ENCODE measurements at regions not wholly inside any gene's neighbourhood (a gene's known extent, or its start where the extent isn't known, plus 50 kb on each side); places are given as distances from the start of the nearest gene placed in this dataset.

DNA sequence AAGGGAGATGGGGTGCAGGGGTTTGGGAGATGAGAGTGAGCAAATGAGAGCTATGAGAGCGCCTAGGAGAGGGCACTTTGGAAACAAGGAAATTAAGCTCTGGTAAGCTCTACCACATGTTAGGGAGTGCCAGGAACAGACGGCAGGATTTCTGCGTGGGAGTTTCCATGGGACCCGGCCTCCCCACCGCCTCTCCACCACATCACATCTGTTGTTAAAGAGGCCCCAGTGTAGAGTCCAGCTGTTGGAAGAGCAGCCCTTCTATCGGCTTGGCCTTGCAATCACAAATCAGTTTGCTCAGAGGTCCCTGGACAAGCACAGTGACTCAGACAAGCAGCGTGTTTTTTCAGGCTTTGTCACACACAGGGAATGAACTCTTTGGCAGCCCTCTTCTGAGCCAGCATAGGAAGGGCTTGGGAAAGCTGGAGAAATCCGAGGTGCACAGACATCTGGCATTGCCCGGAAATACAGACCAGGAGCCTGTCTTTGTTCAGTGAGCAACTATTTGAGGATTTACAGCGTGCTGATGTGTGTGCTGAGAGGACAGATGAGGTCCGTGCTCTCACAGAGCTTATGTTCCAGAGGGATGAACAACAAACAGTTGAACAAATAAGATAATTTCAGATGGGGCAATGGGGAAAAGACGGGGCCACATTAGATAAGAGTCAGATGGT, 370.6 kb upstream of the PROK2 start:
- no peak for DNase-seq
- Mint-ChIP-seq H3K9me3 (peaks cover 0 to 2% of the 10 kb centered on the region in 2 donors), H3K4me3 (no peak overlapping the region), H3K36me3 (no peaks in the 10 kb centered on the region), H3K27me3 (ENCODE audit: low read depth in 2 of 2) (peaks cover 0 to 5% of the 10 kb centered on the region in 2 donors), H3K27ac (no peak overlapping the region), H3K4me1 (no peaks in the 10 kb centered on the region)
- intact Hi-C loops (cut with micrococcal nuclease), result no loop called here
- Histone ChIP-seq H3K36me3 (ENCODE audit: control insufficient read depth, insufficient read depth, low read length) (no peaks in the 10 kb centered on the region), H3K4me1 (ENCODE audit: control insufficient read depth, insufficient read depth, low read length) (no peaks in the 10 kb centered on the region), H3K27me3 (ENCODE audit: control insufficient read depth, insufficient read depth, low read length) (no peaks in the 10 kb centered on the region), H3K4me3 (ENCODE audit: low read length) (no peak overlapping the region), H3K27ac (ENCODE audit: low read length) (no peak overlapping the region), H3K9me3 (ENCODE audit: control insufficient read depth, insufficient read depth, low read length) (peaks cover 2% of the 10 kb centered on the region)
- ATAC-seq, result no peak
- no peak for TF ChIP-seq CTCF (IDR thresholded peaks at IDR 0.05)
- 92% methylated on average over 12 of the region's 12 CpGs for WGBS (ENCODE audit: insufficient coverage)

DNA sequence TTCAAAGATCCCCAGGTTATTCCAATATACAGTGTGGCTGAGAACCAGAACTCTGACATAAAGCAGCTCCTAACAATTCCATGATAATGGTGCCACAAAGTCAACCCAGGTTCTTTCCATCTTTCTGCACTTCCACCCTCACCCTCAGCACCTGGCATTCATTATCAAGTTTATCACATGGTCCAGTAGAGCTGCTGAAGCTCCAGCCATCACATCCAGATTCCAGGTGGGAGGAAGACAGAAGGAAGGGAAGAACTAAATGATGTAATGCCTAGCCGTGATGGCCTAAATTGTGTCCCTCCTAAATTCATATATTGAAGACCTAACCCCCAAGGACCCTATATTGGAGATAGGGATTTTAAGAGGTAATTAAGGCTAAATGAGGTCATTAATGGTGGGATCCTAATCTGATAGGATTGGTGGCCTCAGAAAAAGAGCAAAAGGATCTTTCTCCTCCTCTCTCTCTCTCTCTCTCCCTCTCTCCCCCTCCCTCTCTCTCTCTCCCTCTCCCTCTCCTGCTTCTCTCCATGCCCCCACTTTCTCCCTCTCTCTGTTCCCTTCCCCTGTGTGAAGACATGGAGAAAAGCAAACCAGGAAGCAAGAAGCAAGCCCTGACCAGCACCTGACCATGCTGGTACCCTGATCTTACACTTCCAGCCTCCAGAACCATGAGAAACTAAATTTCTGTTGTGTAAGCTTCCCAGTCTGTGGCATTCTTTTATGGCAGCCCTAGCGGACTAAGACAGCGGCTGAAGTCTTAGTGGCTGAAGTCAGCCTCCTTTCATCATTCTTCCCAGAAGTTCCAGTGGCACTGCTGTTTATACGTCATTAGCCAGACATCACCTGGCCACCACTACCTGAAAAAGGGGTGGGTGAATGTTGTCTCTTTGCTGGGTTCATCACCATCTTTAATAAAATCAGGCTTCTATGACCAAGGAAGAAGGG, 369.7 kb upstream of the PROK2 start:
- Histone ChIP-seq H3K36me3 (ENCODE audit: control insufficient read depth, insufficient read depth, low read length) (no peaks in the 10 kb centered on the region), H3K27ac (ENCODE audit: low read length) (no peak overlapping the region), H3K4me3 (ENCODE audit: low read length) (no peak overlapping the region), H3K27me3 (ENCODE audit: control insufficient read depth, insufficient read depth, low read length) (no peaks in the 10 kb centered on the region), H3K4me1 (ENCODE audit: control insufficient read depth, insufficient read depth, low read length) (no peaks in the 10 kb centered on the region), H3K9me3 (ENCODE audit: control insufficient read depth, insufficient read depth, low read length) (peaks cover 2% of the 10 kb centered on the region)
- no peak overlapping the region for H3K4me3 Mint-ChIP-seq
- 99% methylated on average over 3 of the region's 4 CpGs for WGBS (ENCODE audit: insufficient coverage)
- no peaks in the 10 kb centered on the region for H3K36me3 Mint-ChIP-seq
- no peaks in the 10 kb centered on the region for H3K4me1 Mint-ChIP-seq
- H3K27me3 Mint-ChIP-seq (ENCODE audit: low read depth in 2 of 2), result peaks cover 0 to 2% of the 10 kb centered on the region in 2 donors
- DNase-seq, result no peak
- intact Hi-C loops (cut with micrococcal nuclease), result no loop called here
- H3K27ac Mint-ChIP-seq, result no peak overlapping the region
- no peak for ATAC-seq
- peaks cover 0 to 2% of the 10 kb centered on the region in 2 donors for H3K9me3 Mint-ChIP-seq
- TF ChIP-seq CTCF (IDR thresholded peaks at IDR 0.05), result no peak

DNA sequence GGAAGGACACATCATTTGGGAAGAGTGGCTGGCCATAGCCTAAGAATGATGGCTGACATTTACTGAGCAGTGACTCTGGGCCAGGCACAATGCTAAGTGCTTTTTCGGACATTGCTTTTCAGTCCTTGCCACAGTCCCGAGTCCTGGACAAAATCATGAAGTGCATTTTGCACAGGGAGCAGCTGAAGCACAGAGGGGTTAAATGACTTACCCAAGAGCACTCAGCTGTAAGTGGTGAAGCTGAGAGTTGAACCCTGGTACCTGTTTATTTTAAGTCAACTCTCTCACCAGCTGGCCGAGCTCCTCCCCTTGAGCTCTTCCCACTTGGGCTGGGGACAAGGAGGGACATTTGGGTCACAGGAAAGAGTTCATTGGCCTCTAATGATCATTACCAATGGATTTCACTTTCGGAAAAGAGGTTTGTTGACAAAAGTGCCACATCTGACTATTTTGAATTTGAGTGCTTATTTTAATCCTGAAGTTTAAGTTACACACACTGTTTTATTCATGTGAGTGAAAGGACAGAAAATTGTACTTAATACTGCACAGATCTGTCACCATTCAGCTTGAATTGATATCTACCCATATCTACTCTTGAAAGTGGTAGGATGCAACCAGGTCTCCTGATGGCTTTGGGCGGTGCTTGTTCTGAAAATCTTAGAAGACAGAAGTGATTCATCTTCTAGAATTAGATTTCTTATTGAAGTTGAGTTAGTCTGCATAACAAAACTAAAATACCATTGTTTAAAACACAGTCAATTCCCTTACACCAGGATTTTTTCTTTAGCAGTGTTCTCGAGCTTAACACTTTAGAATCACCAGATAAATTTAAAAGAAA, 368.7 kb upstream of the PROK2 start:
- no peak overlapping the region for H3K27ac ChIP-seq (ENCODE audit: low read length)
- peaks cover 2% of the 10 kb centered on the region for H3K9me3 ChIP-seq (ENCODE audit: control insufficient read depth, insufficient read depth, low read length)
- Mint-ChIP-seq H3K27ac (no peak overlapping the region), H3K9me3 (peaks cover 0 to 2% of the 10 kb centered on the region in 2 donors), H3K4me3 (no peak overlapping the region), H3K36me3 (no peaks in the 10 kb centered on the region), H3K4me1 (no peaks in the 10 kb centered on the region), H3K27me3 (ENCODE audit: low read depth in 2 of 2) (peaks cover 0 to 2% of the 10 kb centered on the region in 2 donors)
- DNase-seq, result no peak
- no peak for TF ChIP-seq CTCF (IDR thresholded peaks at IDR 0.05)
- no peaks in the 10 kb centered on the region for H3K36me3 ChIP-seq (ENCODE audit: control insufficient read depth, insufficient read depth, low read length)
- no peaks in the 10 kb centered on the region for H3K4me1 ChIP-seq (ENCODE audit: control insufficient read depth, insufficient read depth, low read length)
- no peaks in the 10 kb centered on the region for H3K27me3 ChIP-seq (ENCODE audit: control insufficient read depth, insufficient read depth, low read length)
- WGBS (ENCODE audit: insufficient coverage), result 82% methylated on average over 5 of the region's 6 CpGs
- H3K4me3 ChIP-seq (ENCODE audit: low read length), result no peak overlapping the region
- intact Hi-C loops (cut with micrococcal nuclease), result no loop called here
- ATAC-seq, result no peak
